ENCODE measurements at regions not wholly inside any gene's neighbourhood (a gene's known extent, or its start where the extent isn't known, plus 50 kb on each side); places are given as distances from the start of the nearest gene placed in this dataset.

GRCh38 chr7:1359681-1360485 is 99.4 kb downstream of the MICALL2 start:
- no peak for DNase-seq (ENCODE audit: low spot score)

DNA sequence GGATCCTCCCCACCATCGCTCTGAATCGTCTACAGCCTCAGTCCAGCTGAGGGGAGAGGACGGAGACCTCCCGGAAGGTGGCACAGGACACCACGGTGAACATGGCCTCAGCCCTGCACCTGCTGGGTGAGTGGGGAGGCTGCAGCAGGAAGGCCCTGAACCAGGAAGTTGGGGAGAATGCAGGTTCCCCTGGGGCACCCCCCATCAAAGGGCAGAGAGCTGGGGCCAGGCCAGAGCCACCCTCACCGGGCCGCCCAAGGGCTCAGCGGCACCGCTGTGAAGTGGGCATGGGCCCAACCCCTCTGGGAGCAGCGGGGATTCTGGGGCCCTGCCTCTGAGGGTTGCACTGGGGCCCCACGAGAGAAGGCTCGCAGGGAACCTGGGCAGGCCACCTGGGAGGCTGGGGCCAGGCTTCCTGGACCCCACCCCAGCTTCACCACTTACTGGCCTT is 98.7 kb downstream of the MICALL2 start:
- DNase-seq (ENCODE audit: low spot score), result no peak

GRCh38 chr7:1361016-1361755 is 98.1 kb downstream of the MICALL2 start:
- no peak for DNase-seq (ENCODE audit: low spot score)

DNA sequence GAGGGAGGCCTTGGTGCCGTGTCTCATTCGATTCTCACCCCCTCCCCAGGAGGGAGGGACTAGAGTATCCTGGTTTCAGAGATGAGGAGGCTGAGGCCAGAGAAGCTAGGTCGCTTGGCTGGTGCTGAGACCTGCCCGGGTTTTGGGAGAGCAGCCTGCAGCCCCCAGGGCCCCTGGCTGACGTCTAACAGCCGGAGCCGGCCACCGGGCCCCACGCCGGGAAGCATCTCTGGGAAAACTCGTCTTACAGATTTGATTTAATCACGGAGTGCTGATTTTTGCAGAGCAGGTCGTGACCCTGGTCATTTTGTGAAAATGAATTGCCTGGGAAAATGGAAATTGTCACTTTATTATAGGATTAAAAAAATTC is 97.5 kb downstream of the MICALL2 start:
- DNase-seq (ENCODE audit: low spot score), result no peak

DNA sequence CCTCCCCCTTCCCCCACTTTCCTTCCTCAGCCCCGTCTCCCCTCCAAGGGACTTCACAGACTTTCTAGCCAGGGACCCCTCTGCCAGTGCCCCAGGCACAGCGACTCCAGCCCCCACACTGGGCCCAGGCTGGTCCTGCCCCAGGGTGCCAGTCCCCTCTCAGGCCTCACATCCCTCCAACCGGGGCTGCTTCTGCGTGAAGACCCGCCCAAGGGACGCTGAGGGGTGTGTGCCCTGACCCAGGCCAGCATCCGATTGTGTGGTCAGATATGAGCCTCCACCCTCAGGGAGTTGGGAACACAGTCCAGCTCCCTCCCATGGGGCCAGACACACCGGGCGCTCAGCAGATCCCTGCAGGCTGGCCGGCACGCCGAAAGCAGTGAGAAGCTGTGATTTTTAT is 97.0 kb downstream of the MICALL2 start:
- DNase-seq (ENCODE audit: low spot score), result no peak

GRCh38 chr7:1364068-1364905 is 95.0 kb downstream of the MICALL2 start:
- DNase-seq (ENCODE audit: low spot score), result no peak

- DNase-seq (ENCODE audit: low spot score), result no peak
Observed at GRCh38 chr7:1364906-1365570, 94.2 kb downstream of the MICALL2 start.

- no peak for DNase-seq (ENCODE audit: low spot score)
Observed at GRCh38 chr7:1365846-1366245, 93.4 kb downstream of the MICALL2 start.

DNA sequence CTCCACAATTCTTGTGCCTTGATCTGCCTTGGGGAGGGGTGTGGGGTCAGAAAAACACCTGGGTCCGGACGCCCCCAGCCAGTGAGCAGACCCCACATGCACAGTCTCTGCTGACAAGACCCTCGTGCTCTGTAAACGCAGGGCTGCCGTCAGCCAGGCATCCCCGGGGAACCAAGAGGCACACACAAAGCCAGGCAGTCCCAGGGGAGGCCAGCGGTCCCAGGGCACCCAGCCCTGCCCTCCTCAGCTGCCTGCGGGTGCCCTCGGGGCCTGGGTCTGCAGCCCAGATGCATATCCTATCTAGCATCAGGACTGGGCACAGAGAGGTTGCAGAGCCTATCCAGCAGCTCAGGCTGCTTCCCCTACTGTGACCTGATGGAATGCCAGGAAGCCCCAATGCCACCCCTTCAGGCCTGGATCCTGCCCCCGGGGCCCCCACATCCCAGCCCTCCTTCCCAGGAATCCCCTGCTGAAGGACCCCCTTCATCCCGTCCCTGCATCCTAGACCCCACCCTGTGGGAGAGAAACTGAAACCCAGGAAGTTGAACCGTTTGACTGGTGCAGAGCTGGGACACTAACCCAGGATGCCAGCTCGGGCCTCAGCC is 92.4 kb downstream of the MICALL2 start:
- no peak for DNase-seq (ENCODE audit: low spot score)

DNA sequence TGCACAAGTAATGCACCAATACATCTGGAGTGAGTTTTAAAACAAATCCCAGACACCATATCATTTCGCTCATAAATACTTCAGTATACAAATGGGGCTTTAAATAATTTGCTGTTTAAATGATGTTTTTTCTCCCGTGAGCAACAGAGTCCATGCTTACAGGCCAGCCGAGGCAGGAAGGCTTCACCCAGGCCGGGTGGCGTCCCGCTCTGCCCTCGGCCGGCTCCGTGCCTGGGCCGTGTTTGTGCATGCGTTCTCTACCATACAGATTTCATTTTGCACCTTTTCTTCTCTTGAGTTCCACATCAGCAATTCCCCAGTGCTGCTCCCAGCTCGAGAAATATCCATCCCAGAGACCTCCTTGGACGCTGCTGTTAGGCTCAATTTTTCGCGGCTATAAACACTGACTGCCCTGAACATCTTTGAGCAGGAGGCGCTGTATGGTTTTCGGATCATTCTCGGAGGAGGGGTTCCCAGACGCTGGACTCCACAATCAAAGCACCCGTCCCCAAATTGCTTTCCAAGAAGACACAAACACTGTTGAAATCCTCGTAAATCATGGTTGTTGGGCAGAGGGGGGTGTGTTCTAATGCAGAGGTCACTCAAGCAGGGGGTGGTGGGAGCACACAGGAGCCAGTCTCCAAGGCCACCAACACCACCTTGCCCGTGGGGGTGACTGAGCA is 91.6 kb downstream of the MICALL2 start:
- DNase-seq (ENCODE audit: low spot score), result no peak

DNA sequence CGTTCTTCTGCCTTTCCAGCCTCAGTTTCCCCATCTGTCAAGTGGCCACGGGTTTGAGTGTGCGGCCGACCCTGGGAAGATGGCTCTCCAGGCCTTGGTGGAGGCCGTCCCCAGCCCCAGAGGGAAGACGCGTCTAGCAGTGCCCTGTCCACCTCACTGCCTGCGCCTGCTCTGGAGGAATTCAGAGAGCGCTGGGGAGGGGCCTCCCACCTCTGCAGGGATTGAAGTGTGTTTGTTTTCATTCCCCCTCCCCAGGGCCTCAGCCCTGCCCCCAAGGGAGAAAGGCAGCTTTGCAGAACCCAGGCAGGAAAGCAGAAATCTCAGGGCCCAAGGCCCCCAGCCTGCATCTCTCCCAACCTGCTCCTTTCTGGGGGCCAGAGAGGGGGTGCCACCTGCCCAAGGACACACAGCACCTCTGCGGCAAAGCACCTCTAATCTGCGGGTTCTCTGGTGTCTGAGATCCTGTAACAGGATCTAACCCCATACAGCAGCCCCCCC is 91.0 kb downstream of the MICALL2 start:
- no peak for DNase-seq (ENCODE audit: low spot score)

GRCh38 chr7:1368682-1369571 is 90.3 kb downstream of the MICALL2 start:
- DNase-seq (ENCODE audit: low spot score), result no peak

DNA sequence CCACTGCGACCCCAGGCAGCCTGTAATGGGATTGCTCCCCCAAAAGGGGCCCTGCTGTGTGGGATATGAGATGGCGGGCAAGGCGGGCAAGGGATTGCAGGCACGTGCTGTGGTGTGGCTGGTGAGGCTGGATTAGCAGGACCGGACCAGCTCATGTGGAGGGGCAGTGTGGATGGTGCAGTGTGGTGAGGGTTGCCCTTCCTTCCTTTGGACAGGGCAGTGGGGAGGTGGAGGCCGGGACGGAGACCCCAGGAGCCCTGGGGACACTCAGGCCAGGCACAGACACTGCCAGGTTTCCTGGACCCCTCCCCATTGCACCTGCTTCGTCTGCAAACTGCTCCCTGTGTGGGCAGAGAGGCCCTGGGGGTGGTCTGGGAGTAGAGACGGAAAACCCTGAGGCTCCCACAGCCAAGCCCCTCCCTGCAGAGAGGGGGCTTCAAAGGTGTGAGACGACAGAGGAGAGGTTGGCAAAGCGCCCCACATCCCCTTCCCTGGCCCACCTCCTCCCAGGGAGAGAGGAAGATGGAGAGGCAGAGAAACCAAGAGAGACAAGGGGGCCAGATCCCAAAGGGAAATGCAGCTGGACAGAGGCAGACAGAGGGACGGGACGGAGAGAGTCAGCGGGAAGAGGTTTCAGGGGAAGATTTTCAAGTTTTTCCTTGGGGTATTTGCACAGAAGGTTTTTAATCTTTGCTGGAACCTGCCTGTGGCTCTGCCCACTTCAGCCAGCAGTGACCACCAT is 89.2 kb downstream of the MICALL2 start:
- no peak for DNase-seq (ENCODE audit: low spot score)

DNA sequence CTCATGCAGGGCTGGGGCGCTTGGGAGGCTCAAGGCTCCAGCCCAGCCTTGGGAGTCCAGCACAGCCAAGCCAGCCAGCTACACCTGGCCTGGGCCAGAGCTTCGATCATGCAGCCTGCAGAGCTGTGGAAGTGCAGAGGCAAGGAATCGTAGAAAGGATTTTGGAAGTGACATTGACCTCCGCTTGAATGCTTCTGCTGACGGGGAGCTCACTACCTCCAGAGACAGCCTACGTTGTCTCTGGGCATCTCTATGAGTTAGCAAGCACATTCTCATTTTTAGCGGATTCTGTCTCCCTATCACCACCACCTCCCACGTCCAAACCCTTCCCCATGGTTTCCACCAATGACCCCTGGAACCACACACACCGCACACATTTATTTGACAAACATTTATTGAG is 88.5 kb downstream of the MICALL2 start:
- DNase-seq (ENCODE audit: low spot score), result no peak

DNA sequence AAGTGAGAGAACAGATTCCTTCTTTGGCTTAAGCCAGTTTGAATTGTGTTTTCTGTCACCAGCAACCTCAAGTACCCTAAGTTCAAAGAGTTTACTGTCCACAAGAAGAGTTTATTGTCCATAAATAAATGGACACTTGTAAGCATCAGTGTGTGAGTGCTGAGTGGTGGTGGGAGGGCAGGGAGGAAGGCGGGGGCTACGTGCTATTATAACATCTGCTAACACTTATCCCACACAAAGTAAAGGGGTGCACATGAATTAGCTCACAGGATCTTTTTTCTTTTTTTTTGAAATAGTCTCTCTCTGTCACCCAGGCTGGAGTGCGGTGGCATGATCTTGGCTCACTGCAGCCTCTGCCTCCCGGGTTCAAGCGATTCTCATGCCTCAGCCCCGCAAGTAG is 87.2 kb downstream of the MICALL2 start:
- no peak for DNase-seq (ENCODE audit: low spot score)

- no peak for DNase-seq (ENCODE audit: low spot score)
Observed at GRCh38 chr7:1372671-1373379, 86.4 kb downstream of the MICALL2 start.

GRCh38 chr7:1377111-1377909 is 82.0 kb downstream of the MICALL2 start:
- no peak for DNase-seq (ENCODE audit: low spot score)

All from Ammon's horn (tissue), 1 donor.